Thyroid gland (tissue), 4 donors: ENCODE measurements at regions not wholly inside any gene's neighbourhood (a gene's known extent, or its start where the extent isn't known, plus 50 kb on each side); places are given as distances from the start of the nearest gene placed in this dataset.

ENCODE experiments used
- CTCF ChIP-seq, 6 experiments: fragments of 200-600 bp in 3 of 6; fragments of 450-650 bp in 3 of 6; sonication (generic) in 3 of 6; IDR thresholded peaks; one replicate each; pipeline ENCODE4 v1.5.1; 2016 to 2019; ENCODE audit warnings: antibody characterized with exemption in 6 of 6, mild to moderate bottlenecking in 2 of 6, inconsistent platforms in 1 of 6, moderate library complexity in 1 of 6
- POLR2A ChIP-seq, 2 donors: fragments of 450-650 bp; IDR thresholded peaks; one replicate each; pipeline ENCODE4 v1.6.1; 2017; ENCODE audit warnings: antibody characterized with exemption in 2 of 2, mild to moderate bottlenecking in 2 of 2, moderate library complexity in 1 of 2

- no peak for TF ChIP-seq POLR2A (IDR thresholded peaks at IDR 0.05)
- no peak for TF ChIP-seq CTCF (IDR thresholded peaks at IDR 0.05)
These were observed 184.5 kb downstream of the INO80D start for GRCh38 chr2:205901491-205901890.
